HepG2 (cell line): ENCODE measurements at regions not wholly inside any gene's neighbourhood (a gene's known extent, or its start where the extent isn't known, plus 50 kb on each side); places are given as distances from the start of the nearest gene placed in this dataset.

Experiments used
- ATAC-seq: fragments of 200-7000 bp; cut with Tn5 transposase; 3 replicates; pipeline ENCODE4 v1.9.1; 2020; ENCODE audit warnings: mild to moderate bottlenecking, moderate library complexity
- BruUV-seq: library from RNA; stranded (reverse); fragments of 400-500 nt; replicated peaks from 2 replicates; lab custom pipeline; 2021; lab: Mats Ljungman, UMichigan
- CTCF ChIA-PET: fragments of 300-600 bp; formaldehyde crosslinking; extraction: SDS; loops from one replicate; lab custom pipeline; 2021; ENCODE audit warnings: low total read pairs, inconsistent platforms, low intra/inter-chr PET ratio; lab: Yijun Ruan, JAX
- POLR2A ChIA-PET: fragments of 350-600 bp; sonication (Branson Sonifier 250); formaldehyde crosslinking; loops from one replicate; lab custom pipeline; 2020; ENCODE audit warnings: antibody characterized with exemption, inconsistent platforms; lab: Yijun Ruan, JAX
- DNase-seq: peaks from one replicate; pipeline ENCODE4 v3.0.0-alpha.2; 2015; ENCODE audit warnings: low spot score
- FAIRE-seq: peaks from 3 replicates; lab custom pipeline; 2011; peaks lifted over from hg19 to GRCh38; lab: Jason Lieb, UNC
- H2AFZ ChIP-seq: one replicate; pipeline ENCODE4 v1.6.1; 2011; ENCODE audit warnings: low read length, inconsistent platforms
- H3K27ac ChIP-seq: fragments of 300-600 bp; 3 replicates; pipeline ENCODE4 v1.8.0; 2011; ENCODE audit warnings: mixed run types, mild to moderate bottlenecking, mixed read lengths, low read length, inconsistent platforms; ENCODE audit not compliant: insufficient read depth; ENCODE audit errors: extremely low read length
- H3K27me3 ChIP-seq, 2 experiments: fragments of 200-600 bp in 1 of 2; 2 replicates in 1 of 2; 3 replicates in 1 of 2; pipeline versions ENCODE4 v1.6.0 to v1.8.0; 2011; ENCODE audit warnings: low read length in 2 of 2, mild to moderate bottlenecking in 2 of 2, moderate library complexity in 2 of 2, inconsistent platforms in 1 of 2; ENCODE audit not compliant: insufficient read depth in 2 of 2, control insufficient read depth in 1 of 2
- H3K36me3 ChIP-seq, 2 experiments: fragments of 200-600 bp in 1 of 2; replicated peaks in 1 of 2; 2 replicates in 1 of 2; 3 replicates in 1 of 2; pipeline versions ENCODE4 v1.5.1 to v1.8.0; 2011; ENCODE audit warnings: low read length in 2 of 2, inconsistent platforms in 1 of 2; ENCODE audit not compliant: insufficient read depth in 2 of 2, control insufficient read depth in 1 of 2
- H3K4me1 ChIP-seq: 2 replicates; pipeline ENCODE4 v1.5.1; 2012; ENCODE audit warnings: low read length, inconsistent platforms; ENCODE audit not compliant: insufficient read depth
- H3K4me2 ChIP-seq: 2 replicates; pipeline ENCODE4 v1.6.0; 2011; ENCODE audit warnings: low read depth, low read length, inconsistent platforms
- H3K4me3 ChIP-seq, 3 experiments: fragments of 200-600 bp in 1 of 3; sonication (generic), shearing (Covaris generic) in 1 of 3; replicated peaks in 1 of 3; 2 replicates each; pipeline ENCODE4 v1.5.1; 2011 to 2016; ENCODE audit warnings: low read length in 3 of 3, inconsistent platforms in 2 of 3, low read depth in 2 of 3, mild to moderate bottlenecking in 2 of 3, control low read depth in 1 of 3, mixed read lengths in 1 of 3; ENCODE audit not compliant: insufficient read depth in 1 of 3
- H3K79me2 ChIP-seq: one replicate; pipeline ENCODE4 v1.6.1; 2011; ENCODE audit warnings: low read length, inconsistent platforms; ENCODE audit not compliant: insufficient read depth
- H3K9ac ChIP-seq: 2 replicates; pipeline ENCODE4 v1.6.0; 2011; ENCODE audit warnings: mild to moderate bottlenecking, low read depth, low read length, inconsistent platforms; ENCODE audit not compliant: insufficient read depth
- H3K9me3 ChIP-seq: 2 replicates; pipeline ENCODE4 v1.5.1; 2012; ENCODE audit warnings: mild to moderate bottlenecking, low read length
- H4K20me1 ChIP-seq: 2 replicates; pipeline ENCODE4 v1.6.0; 2011; ENCODE audit warnings: inconsistent platforms, mild to moderate bottlenecking, low read length, moderate library complexity; ENCODE audit not compliant: insufficient read depth
- CREBL2 ChIP-seq: sonication (generic); formaldehyde crosslinking; IDR thresholded peaks from 2 replicates; pipeline ENCODE4 v1.8.1; 2023; ENCODE audit warnings: missing genetic modification reagents, mild to moderate bottlenecking, borderline replicate concordance
- ETS1 ChIP-seq: sonication (generic); formaldehyde crosslinking; IDR thresholded peaks from 2 replicates; pipeline ENCODE4 v1.4.0; 2020; ENCODE audit warnings: missing genetic modification reagents
- GRHL1 ChIP-seq: sonication (generic); formaldehyde crosslinking; conservative IDR thresholded peaks from 2 replicates; pipeline ENCODE4 v1.8.0; 2022; ENCODE audit warnings: missing genetic modification reagents
- JUNB ChIP-seq: sonication (generic); formaldehyde crosslinking; IDR thresholded peaks from 2 replicates; pipeline ENCODE4 v1.8.0; 2022; ENCODE audit warnings: missing genetic modification reagents, mild to moderate bottlenecking, borderline replicate concordance
- KLF6 ChIP-seq: IDR thresholded peaks from 2 replicates; pipeline ENCODE4 v1.8.0; 2016; ENCODE audit warnings: missing biosample characterization, missing genetic modification reagents
- NBN ChIP-seq: fragments of 450-650 bp; conservative IDR thresholded peaks from 2 replicates; pipeline ENCODE4 v1.6.1; 2017
- ZBTB38 ChIP-seq: sonication (generic); formaldehyde crosslinking; IDR thresholded peaks from 2 replicates; pipeline ENCODE4 v1.5.1; 2020; ENCODE audit warnings: mild to moderate bottlenecking, missing genetic modification reagents
- ZNF20 ChIP-seq: sonication (generic); formaldehyde crosslinking; IDR thresholded peaks from 2 replicates; pipeline ENCODE4 v1.4.0; 2020; ENCODE audit warnings: mild to moderate bottlenecking, moderate library complexity, missing genetic modification reagents
- ZNF574 ChIP-seq: sonication (generic); formaldehyde crosslinking; IDR thresholded peaks from 2 replicates; pipeline ENCODE4 v1.4.0; 2020; ENCODE audit warnings: missing genetic modification reagents
- ZNF713 ChIP-seq: sonication (generic); formaldehyde crosslinking; IDR thresholded peaks from 2 replicates; pipeline ENCODE4 v1.4.0; 2020; ENCODE audit warnings: mild to moderate bottlenecking, missing genetic modification reagents
- ZUFSP ChIP-seq: sonication (generic); formaldehyde crosslinking; IDR thresholded peaks from 2 replicates; pipeline ENCODE4 v1.9.0; 2021; ENCODE audit warnings: missing genetic modification reagents, mild to moderate bottlenecking, borderline replicate concordance
- WGBS: methylation state at CpG from one replicate; pipeline ENCODE4 v1.1.6; 2017; ENCODE audit warnings: low lambda C conversion rate; 5-methylcytosine and 5-hydroxymethylcytosine counted together
- in situ Hi-C: cut with HindIII; loops from 2 replicates; pipeline ENCODE4 v1.10.0; 2017; ENCODE audit warnings: low pct_unique_long_range_greater_than_20kb; ENCODE audit not compliant: extremely low pct_ligation_motif_present
- intact Hi-C: fragments of 100-400 bp; cut with micrococcal nuclease; formaldehyde crosslinking; loops from one replicate; pipeline ENCODE4 v1.10.0; 2022; ENCODE audit not compliant: unreplicated experiment

- TF ChIP-seq ZNF713 (CRISPR knock-in tag): no peak
- no peak for TF ChIP-seq ZNF574 (CRISPR knock-in tag)
- TF ChIP-seq ZBTB38 (CRISPR knock-in tag): no peak
- TF ChIP-seq CREBL2 (CRISPR knock-in tag): no peak
- no peak for TF ChIP-seq GRHL1 (CRISPR knock-in tag)
Measured at GRCh38 chr5:4954048-4954447, 186.1 kb upstream of the ADAMTS16 start (continued).

- FAIRE-seq (no peak), ATAC-seq (no peak), DNase-seq (no peak)
- H3K79me2 ChIP-seq: no peaks in the 10 kb centered on the region
- H3K36me3 ChIP-seq: no peaks in the 10 kb centered on the region
- no peak overlapping the region for H3K4me2 ChIP-seq
- POLR2A ChIA-PET: no interaction called here
- WGBS: 0% methylated on average over 1 of the region's 1 CpG
- TF ChIP-seq JUNB (no peak), ZUFSP (CRISPR knock-in tag) (no peak), ZNF20 (no peak), NBN (no peak), ETS1 (CRISPR knock-in tag) (no peak), KLF6 (CRISPR knock-in tag) (no peak)
- CTCF ChIA-PET: no interaction called here
- intact Hi-C loops: no loop called here
- H3K27ac ChIP-seq: no peak overlapping the region
- H3K4me3 ChIP-seq: no peak overlapping the region
- H3K9me3 ChIP-seq: no peaks in the 10 kb centered on the region
- 0 out of 5 replicates have a peak, but pooled peaks cover 0 to 6% of the 10 kb centered on the region in 2 experiments for H3K27me3 ChIP-seq
- H3K4me1 ChIP-seq: no peaks in the 10 kb centered on the region
- H3K9ac ChIP-seq: no peak overlapping the region
- BruUV-seq: no TSS peak
- H2AFZ ChIP-seq: no peak overlapping the region
- no peaks in the 10 kb centered on the region; the same call in 1 of the 2 replicates for H4K20me1 ChIP-seq
- in situ Hi-C loops: no loop called here
Measured at GRCh38 chr5:4963265-4963664, 176.9 kb upstream of the ADAMTS16 start.
